ENCODE measurements at regions not wholly inside any gene's neighbourhood (a gene's known extent, or its start where the extent isn't known, plus 50 kb on each side); places are given as distances from the start of the nearest gene placed in this dataset.

DNA sequence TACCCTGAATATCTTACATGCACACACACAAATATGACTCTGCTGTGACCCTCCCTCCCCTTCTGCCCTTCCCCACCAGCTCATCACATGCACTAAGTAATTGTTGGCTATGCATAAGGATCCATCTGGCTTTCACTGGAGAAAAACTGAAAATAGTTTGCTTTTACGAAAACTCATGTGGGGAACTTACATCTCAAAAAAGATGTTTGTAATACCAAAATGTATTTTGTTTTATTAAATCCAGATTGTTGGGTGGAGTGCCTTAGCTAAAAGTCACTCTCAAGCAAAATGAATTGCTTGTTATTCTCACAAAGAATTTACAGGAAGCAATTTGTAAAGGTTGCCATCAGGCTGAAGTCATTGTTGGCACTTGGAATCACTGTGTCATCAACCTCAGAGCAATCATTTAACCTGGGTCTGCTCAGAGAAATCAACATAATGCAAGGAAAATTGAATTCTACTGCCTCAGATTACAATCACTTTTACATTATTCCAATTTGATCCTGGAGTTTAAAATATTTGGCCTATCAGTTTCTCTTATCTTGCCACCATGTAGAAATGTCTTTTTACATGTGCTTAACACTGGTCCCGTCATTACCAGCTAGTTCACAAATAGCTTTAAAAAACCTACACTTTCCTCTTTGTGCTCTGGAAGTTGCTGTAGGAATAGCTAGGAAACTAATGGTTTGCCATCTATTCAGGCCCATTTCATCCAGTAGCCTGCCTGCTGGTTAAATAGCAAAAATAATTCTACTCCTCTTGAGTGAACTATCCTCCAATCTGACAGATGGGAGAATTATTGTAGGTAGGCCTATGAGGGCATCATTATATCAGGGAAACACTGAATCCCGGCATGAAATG, 90.3 kb upstream of the TMEM17 start:
- no peak for DNase-seq (ENCODE audit: low spot score)

- DNase-seq (ENCODE audit: low spot score), result no peak
Measured at GRCh38 chr2:62595474-62595873, 89.5 kb upstream of the TMEM17 start.

GRCh38 chr2:62593825-62594224, 87.8 kb upstream of the TMEM17 start:
- DNase-seq (ENCODE audit: low spot score), result no peak

DNA sequence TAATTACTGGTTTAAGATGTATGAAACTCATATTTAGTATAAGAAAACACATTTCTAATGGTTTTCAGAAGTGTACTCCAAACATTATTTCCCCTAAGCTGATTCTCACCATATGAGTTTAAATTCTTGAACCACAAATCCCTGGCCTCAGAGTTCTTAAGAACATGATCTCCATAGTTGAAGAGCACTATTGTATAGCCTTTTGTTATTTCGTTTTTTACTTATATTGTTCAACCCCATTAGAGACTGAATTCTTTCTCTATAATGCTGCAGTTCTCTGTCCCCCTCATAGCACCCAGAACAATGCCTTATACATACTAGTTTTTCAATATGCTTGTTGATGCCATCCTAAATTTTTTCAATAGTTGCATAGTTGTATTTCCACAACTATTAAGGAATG, 85.5 kb upstream of the TMEM17 start:
- DNase-seq (ENCODE audit: low spot score), result no peak

GRCh38 chr2:62589691-62590356, 83.8 kb upstream of the TMEM17 start:
- no peak for DNase-seq (ENCODE audit: low spot score)

DNA sequence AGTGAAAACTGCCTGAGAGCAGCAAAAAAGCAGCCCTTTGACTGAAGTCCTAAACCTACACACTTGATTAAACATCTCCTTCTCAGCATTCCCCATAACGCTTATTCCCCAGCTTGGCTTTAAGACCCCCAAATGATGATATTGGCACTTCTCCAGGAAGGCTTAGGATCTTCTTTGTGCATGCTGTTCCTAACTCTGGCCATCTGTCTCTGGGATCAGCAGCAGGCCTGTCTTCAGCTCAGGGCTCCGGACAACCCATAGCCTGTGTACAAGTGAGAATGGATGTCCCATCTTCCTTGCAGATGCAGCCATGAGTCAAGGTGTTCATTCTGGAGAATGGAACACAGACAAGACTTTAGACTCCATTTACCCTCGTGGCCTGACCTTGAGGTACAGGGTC, 81.6 kb upstream of the TMEM17 start:
- DNase-seq (ENCODE audit: low spot score), result no peak

DNA sequence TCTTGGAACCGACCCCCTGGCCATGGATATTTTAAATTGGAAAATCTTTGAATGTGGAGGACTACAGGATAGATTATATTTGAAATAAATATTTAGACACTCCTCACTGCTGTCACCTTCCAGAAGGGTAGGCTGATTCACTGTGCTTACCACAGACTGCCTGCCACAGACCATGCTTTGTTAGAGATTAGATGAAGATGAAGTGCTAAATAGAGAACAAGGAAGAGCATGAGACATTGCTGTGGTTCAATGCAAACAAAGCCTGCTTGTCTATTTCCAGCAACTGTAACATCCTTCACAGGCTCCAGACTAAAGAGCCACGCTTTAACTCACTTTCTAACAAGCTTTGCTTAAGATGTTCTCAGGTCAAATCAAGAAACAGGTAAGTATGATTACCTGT, 81.0 kb upstream of the TMEM17 start:
- DNase-seq (ENCODE audit: low spot score), result no peak

DNA sequence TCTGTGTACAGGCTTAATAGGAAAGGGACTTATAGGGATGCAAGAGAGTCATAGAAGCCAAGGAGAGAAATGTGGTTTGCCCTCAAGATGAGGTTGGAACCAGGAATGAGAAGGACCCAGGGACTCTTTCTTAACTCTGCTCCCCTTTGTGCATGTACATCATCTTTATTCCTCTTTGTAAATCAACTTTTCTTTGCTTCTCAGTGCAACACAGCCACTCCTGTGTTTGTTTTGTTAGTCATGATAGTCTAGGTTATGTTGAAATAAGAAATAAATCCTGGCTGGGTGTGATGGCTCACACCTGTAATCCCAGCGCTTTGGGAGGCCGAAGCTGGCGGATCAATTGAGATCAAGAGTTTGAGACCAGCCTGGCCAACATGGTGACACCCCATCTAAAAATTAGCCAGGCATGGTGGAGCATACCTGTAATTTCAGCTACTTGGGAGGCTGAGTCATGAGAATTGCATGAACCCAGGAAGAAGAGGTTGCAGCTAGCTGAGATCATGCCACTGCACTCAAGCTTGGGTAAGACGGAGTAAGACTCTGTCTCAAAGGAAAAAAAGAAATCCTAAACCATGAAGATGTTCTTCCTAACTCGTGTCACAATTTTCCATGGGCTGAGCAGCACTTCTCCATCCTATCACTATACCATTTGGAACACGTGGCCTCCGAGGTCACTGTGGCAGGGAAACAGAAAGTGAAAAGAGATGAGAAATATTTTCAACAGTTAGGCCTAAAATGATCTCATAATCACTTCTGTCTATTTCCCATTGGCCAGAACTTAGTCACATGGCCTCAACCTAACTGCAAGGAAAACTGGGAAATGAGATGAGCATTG, 73.0 kb upstream of the TMEM17 start:
- peak; percentile 65 for DNase-seq (ENCODE audit: low spot score)

DNA sequence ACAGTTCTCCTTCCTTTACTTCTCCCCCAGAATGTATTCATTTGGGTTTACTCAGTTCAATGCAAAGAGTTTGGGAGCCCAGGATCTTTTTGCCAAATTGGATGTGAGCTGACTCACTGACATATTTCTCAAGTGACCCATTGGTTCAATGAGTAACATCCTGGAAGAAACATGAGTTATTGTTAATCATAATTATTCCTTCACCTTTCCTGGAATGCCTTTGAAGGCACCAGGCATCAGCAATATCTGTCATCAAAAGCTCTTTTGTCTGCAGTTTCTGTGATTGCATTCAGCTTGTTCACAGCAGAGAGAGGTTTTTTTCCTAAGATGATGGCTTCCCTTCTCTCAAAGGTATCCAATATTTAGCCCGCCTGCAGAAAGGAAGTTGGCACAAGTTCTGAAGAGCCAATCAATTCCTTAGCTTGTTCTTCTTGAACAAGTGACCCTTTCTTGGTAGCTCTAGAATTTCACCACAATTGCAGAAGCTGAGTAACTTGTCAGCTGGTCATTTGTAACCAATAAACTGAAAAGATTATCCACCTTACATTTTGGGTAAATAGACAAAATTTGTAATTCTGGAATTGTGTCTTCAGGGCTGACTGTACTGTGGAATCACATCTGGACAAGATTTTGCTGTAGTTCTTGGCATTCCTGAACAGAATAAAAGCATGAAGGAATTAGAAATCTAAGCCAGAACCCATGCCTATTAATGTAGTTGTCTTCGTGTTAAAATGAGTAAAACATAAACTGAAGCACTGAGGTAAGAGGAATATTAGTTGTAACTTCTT, 72.2 kb upstream of the TMEM17 start:
- DNase-seq (ENCODE audit: low spot score), result peak; percentile 97

DNA sequence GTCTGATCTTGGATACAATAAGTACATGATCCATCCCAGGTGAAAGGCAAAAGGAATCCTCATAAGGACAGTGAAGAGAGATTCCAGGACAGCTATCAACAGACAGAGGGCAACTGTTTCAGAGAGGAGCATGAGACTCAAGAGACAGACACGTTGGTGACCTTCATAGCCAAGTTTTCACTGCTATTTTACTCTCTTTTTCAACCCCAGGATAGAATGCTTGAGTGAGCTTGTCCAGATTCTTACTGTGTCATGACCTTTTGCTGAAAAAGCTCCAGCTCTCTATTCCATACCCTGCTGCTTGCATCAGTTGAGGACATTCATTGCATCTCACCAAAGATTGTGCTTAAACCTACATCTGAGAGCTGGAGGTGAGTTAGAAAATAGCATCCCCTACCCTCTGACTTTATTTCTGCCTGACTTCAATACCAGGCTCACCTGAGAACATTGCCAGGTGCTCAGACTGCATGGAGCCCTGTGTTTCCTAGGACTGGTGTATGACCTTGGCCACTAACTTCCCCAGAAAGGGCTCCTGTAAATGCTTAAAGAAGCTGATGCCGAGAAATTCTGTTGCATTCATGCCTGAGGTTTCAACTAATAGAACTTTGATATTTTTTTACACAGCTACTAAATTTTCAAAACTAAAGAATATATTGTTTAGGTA, 70.4 kb upstream of the TMEM17 start:
- DNase-seq (ENCODE audit: low spot score), result no peak

DNA sequence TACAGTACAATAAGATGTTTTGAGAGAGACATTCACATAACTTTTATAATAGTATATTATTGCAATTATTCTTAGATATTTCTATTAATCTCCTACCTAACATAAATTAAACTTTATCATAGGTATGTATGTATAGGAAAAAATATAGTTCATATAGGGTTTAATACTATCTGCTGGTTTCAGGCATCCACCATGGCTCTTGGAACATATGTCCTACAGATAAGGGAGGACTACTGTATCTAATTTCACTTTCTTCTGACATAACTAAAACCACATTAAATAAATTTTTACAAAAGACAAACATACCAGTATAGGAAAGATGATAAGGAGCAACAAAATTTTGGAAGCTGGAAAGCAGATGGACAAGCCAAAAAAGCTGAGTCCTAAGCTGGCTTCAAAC, 67.9 kb upstream of the TMEM17 start:
- DNase-seq (ENCODE audit: low spot score), result no peak

DNA sequence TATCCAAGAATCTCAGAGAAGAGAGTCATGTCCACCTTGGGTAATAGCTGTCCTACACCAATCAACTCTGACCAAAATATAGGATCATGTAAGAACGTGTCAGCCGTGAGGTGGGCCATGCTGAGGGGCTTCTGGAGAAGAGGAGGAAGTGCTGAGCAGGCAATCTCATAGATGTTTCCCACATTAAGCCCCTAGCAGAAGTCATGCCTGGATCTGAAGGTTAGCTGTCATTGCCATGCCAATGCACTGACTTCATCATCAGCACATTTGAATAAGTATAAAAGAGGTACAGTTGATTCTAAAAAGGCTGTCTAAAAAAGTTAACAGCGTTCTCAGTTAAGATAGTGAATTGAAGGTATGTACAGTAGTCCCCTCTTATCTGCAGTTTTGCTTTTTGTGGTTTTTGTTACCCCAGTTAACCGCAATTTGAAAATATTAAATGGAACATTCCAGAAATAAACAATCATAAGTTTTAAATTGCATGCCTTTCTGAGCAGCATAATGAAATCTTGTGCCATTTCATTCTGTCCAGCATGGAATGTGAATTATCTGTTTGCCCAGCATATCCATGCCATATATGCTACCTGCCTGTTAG, 67.2 kb upstream of the TMEM17 start:
- no peak for DNase-seq (ENCODE audit: low spot score)

GRCh38 chr2:62570861-62571698, 65.1 kb upstream of the TMEM17 start:
- DNase-seq (ENCODE audit: low spot score), result peak; percentile 86

DNA sequence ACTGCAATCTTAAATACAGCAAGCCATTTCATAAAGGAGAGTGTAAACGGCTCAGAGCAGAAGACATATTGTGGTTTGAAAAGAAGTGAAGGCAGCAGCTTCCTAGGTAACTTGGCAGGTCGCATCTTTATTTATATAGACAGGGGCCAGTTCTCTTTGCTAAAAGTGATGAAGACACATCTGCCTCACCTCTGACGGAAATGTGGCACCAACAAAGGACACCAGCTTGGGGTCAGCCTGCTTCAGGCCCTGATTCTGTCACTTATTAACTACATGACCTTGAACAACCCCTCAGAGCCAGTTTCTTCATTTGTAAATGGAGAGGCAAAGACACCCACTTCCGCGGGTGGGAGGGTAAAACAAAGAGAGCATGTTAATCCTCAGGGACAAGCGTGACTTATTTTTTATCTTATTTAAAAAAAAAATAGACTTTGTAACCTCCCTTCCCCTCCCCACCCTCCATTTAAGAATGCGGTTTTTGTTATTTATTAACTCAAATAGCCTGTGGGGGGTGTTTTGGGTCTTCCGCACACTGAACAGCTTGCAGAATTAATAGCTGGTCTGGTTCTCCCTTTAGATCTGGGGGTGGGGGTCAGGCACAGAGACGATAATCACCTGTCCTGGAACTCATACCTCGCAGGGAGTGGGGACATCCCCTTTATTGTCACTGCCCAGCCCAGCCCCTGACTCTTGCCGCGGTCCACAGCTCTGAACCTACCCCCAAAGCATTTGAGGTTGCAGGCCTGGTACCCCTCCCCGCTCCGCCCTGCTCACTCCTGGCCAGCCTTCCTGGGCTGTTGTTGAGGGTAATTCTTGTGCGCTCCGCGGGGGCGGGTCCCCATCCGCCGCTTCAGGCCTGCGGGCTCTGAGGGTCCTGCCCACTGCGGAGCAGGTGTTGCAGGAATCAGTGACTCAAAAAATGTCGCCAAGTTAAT, 64.2 kb upstream of the TMEM17 start:
- peak; percentile 94 for DNase-seq (ENCODE audit: low spot score)

GRCh38 chr2:62568983-62569837, 63.2 kb upstream of the TMEM17 start:
- peak; percentile 59 for DNase-seq (ENCODE audit: low spot score)

DNA sequence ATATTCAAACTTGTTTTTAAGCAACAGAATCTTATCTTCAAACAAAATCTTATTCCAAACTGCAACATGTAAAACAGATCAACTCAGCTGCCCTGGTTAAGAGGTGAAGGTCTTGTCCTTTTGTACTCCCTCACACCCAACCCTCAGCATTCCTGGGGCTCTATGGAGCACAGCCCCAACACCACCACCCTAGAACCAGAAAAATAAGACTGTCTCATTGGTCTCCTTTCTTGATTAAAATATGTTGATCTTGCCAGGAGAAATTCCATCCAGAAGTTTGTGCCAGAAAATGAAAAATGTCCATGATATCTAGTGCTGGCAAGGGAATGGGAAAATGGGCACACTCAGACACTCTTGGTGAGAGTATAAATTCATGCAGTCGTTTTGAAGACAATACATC, 62.1 kb upstream of the TMEM17 start:
- no peak for DNase-seq (ENCODE audit: low spot score)

DNA sequence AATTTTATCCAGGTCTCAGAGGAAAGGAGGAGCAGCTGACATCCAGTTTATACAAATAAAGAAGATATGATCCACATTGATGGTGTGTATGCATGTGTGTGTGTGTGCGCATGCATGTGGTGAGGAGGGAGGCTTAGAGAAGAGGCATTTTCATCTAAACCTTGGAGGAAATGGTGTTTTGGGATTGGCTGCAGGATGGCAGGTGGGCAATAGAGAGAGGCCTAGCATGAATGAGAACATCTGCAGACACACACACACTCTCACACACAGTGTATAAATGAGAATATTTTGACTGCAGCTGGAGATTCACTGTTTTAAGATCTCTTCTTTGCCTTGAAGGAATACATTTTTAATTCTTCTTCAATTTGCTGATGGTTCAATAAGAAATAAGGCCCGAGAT, 61.7 kb upstream of the TMEM17 start:
- no peak for DNase-seq (ENCODE audit: low spot score)

GRCh38 chr2:62566847-62567246, 60.9 kb upstream of the TMEM17 start:
- no peak for DNase-seq (ENCODE audit: low spot score)
